Esophagus muscularis mucosa (tissue), 3 donors: ENCODE measurements at regions not wholly inside any gene's neighbourhood (a gene's known extent, or its start where the extent isn't known, plus 50 kb on each side); places are given as distances from the start of the nearest gene placed in this dataset.

ENCODE experiments used
- EP300 ChIP-seq: sonication (generic); formaldehyde crosslinking; IDR thresholded peaks from one replicate; pipeline ENCODE4 v1.6.1; 2017; ENCODE audit warnings: antibody characterized with exemption
- TF ChIP-seq, protein P1 (sequence below), 3 experiments: fragments of 200-600 bp in 2 of 3; fragments of 450-650 bp in 1 of 3; sonication (generic) in 2 of 3; IDR thresholded peaks; one replicate each; pipeline ENCODE4 v1.5.1; 2017 to 2019; ENCODE audit warnings: antibody characterized with exemption in 3 of 3, mild to moderate bottlenecking in 2 of 3, moderate library complexity in 1 of 3

DNA sequence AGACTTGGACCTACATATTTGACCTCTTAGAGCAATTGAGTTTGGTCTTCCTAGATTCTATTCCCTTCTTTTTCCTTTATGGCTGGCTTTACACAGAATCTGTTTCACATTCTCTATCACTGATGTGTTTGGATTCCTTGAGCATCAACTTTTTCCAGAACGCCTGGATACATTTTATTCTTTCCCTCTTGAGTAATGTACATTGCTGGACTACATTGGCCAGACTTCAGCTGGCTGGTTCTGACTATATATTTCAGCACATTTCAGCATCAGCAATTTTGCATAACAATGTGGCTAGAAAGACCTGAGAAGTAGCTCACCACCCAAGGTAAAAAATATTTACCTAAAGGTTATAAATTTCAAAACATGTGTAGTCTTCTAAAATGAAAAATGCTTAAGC is 2198.2 kb upstream of the RAG2 start:
- TF ChIP-seq, protein P1, sequence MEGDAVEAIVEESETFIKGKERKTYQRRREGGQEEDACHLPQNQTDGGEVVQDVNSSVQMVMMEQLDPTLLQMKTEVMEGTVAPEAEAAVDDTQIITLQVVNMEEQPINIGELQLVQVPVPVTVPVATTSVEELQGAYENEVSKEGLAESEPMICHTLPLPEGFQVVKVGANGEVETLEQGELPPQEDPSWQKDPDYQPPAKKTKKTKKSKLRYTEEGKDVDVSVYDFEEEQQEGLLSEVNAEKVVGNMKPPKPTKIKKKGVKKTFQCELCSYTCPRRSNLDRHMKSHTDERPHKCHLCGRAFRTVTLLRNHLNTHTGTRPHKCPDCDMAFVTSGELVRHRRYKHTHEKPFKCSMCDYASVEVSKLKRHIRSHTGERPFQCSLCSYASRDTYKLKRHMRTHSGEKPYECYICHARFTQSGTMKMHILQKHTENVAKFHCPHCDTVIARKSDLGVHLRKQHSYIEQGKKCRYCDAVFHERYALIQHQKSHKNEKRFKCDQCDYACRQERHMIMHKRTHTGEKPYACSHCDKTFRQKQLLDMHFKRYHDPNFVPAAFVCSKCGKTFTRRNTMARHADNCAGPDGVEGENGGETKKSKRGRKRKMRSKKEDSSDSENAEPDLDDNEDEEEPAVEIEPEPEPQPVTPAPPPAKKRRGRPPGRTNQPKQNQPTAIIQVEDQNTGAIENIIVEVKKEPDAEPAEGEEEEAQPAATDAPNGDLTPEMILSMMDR (IDR thresholded peaks at IDR 0.05), result no peak
- TF ChIP-seq EP300, result no peak
